HG03565 (cell line): ENCODE measurements at regions not wholly inside any gene's neighbourhood (a gene's known extent, or its start where the extent isn't known, plus 50 kb on each side); places are given as distances from the start of the nearest gene placed in this dataset.

ENCODE experiments used
- ATAC-seq: cut with Tn5 transposase; IDR thresholded peaks from one replicate; pipeline ENCODE4 v1.9.1; 2021; ENCODE audit warnings: mild to moderate bottlenecking, moderate library complexity; ENCODE audit not compliant: unreplicated experiment

DNA sequence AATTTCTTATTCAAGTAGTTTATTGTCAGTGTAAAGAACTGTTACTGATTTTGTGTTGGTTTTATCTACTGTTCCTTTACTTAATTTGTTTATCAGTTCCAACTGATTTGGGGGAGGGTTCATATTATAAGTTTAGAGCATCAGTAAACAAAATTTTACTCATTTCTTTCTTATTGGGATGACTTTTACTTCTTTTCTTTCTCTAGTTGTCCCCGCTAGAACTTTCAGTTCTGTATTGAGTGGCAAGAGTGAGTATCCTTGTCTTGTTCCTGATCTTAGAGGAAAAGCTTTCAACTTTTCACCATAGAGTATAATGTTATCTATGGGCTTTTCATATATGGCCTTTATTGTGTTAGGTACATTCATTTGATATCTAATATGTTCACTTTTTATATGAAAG, 584.1 kb downstream of the LRFN5 start:
- no peak for ATAC-seq

DNA sequence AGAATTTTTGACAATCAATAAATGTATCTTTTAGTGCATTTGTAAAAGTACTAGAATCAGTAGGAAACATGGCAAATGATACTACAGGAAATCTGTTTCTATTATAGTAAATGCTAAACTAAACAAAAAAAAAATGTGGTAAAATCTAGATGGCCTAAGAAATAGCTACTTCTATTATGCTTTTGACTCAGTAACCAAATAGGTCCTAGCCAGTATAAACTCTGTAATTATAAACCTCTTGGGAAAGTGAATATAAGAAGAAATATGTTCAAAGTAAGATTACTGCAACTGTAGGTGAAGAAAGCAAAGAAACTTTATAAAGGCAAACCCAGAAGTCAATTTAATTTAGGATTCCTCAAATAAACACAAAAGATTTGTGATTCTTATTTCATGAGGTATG, 581.2 kb downstream of the LRFN5 start:
- ATAC-seq = no peak

GRCh38 chr14:42185718-42186117, 579.0 kb downstream of the LRFN5 start:
- no peak for ATAC-seq

GRCh38 chr14:42174357-42174756, 567.7 kb downstream of the LRFN5 start:
- ATAC-seq = no peak

DNA sequence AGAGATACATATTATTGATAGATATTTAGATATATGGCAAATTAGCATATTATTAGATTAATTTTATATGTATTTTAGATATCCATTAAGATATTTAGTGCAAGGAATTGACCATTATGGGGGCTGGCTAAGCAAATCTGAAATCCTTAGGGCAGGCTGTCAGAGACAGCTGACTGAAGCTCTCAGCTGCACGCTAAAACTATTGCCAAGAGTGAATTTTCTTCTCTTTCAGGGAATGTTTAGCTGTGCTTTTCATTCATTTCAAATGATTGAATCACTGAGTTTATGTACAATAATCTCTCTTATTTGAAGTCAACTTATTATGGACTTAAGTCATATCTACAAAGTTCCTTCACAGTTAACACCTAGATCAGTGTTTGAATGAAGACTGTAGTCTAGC, 566.5 kb downstream of the LRFN5 start:
- ATAC-seq = no peak

DNA sequence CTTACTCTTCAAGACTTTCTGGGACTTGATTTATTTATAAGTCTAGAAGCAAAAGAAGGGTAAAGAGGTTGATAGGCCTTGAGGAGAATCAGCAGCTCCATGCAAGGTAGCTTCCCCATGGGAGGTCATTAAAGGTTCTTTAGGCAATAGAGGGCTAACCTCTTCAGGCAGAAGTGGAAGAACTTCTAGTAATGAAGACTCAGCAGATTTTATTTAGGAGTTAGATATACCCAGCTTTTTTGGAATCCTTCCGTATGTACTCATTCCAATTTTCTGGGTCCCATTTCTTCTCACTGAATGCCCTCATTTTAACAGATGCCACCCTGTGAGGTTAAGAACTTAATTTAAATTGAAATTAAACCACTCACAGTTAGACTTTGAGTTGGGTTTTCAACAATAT, 565.6 kb downstream of the LRFN5 start:
- no peak for ATAC-seq

DNA sequence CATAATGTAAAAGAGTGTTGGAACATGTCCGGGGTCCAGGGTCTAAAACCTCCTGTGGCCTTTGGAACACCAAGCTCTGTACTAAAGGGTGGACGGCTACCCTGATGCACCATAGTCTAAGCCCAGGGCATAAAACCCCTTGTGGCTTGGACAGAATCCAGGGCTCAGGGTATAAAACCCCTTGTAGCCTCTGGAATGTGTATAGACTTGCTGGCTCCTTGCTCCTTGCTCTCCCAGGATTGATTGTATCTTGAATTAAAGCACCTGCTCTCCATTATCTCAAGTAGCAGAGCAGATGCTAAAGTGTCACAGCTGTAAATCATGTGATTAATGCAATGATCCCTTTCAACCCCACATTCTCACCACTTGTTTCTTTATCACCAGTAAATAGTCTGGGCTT, 556.5 kb downstream of the LRFN5 start:
- ATAC-seq = no peak

DNA sequence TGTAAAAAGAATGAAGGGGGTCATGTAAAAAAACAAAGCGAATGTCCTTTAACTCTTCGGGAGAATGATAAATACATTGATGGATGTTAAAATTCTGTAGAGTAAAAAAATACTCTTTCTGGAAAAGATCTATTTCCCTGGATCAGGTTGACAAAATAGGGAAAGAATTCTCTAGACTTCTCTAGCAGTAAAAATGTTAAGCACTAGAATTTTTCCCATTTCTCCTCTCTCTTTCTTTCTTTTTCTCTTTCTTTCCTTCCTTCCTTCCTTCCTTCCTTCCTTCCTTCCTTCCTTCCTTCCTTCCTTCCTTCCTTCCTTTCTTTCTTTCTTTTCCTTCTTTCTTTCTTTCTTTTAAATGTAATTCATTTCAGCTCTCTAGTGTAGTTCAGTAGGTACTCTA, 552.5 kb downstream of the LRFN5 start:
- ATAC-seq = no peak

GRCh38 chr14:42149609-42150261, 543.1 kb downstream of the LRFN5 start:
- peak; percentile 96 for ATAC-seq

GRCh38 chr14:42145766-42146165, 539.1 kb downstream of the LRFN5 start:
- no peak for ATAC-seq

DNA sequence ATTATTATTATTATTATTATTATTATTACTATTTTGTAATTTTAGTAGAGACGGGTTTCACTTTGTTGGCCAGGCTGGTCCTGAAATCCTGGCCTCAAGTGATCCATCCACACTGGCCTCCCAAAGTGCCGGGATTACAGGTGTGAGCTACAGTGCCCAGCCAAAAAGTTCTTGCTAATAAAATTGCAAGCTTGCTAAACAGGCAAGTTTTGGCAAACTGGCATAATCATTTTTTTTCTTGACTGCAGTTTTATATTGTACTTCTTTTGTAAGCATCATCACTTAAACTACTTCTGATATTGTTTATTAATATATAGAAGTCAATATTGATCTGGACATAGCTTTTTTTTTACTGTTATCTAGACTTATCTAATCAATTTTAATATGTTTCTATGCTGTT, 536.4 kb downstream of the LRFN5 start:
- no peak for ATAC-seq

DNA sequence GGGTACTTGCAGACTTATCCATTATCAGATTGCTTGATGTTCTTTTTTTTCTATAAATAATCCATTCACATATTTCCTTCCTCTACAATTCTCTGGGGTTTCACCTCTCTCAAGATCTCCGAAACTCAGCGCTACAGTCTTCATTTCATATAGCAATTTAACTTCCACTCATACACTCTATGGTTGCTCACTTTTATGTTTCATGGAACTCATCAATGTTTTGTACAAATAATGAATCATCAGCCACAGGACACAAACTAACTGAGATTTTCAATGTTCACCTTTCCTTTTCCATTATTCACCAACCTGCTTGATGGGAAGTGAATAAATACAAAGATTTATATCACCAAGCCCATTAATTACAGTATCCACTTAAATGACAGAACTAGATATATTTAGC, 534.7 kb downstream of the LRFN5 start:
- ATAC-seq = no peak

GRCh38 chr14:42140831-42141279, 534.2 kb downstream of the LRFN5 start:
- ATAC-seq = no peak

DNA sequence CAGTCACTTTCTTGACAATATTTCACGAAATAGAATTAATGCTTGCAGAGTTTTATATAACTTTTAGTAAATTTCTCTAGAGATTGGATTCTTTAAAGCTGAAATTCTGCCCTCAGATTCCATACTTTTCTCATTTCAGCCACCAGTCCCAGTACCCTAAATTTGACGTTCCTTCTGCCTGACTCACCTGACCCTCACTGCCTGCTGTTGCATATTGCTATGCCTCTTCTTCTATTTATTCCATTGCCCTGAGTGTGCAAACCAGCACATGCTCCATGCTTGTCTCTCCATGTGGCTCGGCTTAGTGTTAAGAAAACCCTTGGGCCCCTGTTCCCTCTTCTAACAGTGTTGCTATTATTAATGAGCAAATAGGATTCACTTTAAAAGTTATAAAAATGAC, 533.3 kb downstream of the LRFN5 start:
- no peak for ATAC-seq

GRCh38 chr14:42138406-42138805, 531.7 kb downstream of the LRFN5 start:
- ATAC-seq = no peak

DNA sequence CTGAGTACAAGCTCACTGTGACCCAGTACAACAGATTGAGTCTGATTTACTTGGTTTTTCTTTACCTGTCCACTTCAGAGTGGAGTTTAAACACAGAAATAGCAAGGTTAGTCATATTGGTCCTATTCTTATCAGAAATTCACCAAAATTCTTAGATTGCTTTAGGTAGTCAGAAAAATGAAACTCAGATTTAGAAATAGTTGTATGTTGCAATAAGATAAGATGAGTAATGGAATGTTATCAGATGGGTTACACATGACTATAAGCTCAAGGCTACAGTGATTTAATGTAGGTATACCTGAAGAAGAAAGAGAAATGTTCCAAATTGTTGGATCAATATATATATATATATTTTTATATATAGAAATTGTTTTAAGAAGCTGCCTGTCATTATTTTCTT, 524.1 kb downstream of the LRFN5 start:
- no peak for ATAC-seq

GRCh38 chr14:42123526-42123925, 516.9 kb downstream of the LRFN5 start:
- ATAC-seq = no peak

DNA sequence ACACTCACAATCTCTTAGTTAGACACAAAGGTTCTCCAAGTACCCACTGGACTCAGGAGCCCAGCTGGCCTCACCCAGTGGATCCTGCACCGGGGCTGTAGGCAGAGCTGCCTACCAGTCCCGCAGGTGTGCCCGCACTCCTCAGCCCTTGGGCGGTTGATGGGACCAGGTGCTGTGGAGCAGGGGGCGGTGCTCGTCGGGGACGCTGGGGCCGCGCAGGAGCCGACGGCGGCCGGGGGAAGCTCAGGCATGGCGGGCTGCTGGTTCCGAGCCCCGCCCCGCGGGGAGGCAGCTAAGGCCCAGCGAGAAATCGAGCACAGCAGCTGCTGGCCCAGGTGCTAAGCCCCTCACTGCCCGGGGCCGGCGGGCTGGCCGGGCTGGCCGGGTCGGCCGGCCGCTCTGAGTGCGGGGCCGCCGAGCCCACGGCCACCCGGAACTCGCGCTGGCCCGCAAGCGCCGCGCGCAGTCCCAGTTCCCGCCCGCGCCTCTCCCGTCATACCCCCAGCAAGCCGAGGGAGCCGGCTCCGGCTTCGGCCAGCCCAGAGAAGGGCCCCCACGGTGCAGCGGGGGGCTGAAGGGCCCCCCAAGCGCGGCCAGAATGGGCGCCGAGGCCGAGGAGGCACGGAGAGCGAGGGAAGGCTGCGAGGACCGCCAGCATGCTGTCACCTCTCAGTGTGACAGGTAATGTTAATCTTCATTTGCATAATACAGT, 506.8 kb downstream of the LRFN5 start:
- no peak for ATAC-seq

DNA sequence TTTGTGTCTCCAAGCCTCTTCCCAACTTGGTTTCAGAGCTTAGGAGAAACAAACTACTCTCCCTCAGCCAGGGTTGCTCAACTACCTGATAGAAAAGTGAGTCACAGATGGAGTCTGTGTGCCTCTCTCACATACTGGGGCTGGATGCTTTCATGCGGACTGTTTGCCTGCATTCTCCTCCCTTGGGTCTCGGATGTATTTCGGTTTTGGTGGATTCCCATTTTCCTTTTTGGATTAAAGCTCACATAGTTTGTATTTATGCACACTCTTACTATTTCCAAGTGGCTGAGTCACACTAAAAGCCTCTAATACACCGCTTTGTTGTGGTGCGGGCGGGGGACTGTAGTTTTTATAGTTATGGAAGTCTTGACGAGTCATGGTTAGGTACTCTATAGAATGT, 505.4 kb downstream of the LRFN5 start:
- no peak for ATAC-seq

- no peak for ATAC-seq
Observed at GRCh38 chr14:42111355-42111754, 504.7 kb downstream of the LRFN5 start.

DNA sequence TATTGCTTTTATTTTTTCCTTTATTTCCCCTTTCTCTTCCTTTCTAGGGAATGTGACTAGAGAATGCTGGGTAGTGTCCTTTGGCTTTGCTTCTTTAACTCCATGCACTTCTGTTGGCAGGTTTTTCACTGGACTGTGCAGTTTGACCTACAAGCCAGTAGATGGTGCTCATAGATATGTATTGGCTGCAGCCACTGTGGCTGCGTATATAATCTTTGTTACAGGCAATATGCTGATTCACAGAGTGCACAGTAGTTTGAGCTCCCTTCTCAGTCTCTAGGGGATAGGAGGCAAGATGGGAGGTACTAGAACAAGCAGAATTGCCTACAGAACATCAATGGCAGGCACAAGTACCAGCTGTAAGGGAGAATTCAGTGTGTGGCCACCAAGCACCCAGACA, 503.5 kb downstream of the LRFN5 start:
- peak; percentile 93 for ATAC-seq

DNA sequence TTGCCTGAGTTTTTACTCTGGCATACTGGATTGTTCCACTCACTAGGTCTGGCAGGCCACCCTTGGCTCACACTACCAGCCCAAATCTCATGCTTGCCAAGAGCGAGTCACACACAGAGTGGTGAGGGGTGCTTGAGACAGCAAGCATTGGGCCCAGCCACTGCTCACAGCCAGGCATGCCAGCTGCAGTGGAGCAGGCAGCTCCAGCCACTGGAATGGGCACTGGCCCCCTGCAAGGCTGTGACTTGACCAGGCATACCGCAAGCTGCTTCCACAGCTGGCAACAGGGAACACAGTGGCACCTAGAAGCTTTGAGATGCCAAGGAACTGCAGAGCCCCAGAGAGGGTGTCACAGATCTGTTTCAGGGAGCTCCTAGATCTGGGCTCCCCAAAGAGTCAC, 488.5 kb downstream of the LRFN5 start:
- no peak for ATAC-seq

DNA sequence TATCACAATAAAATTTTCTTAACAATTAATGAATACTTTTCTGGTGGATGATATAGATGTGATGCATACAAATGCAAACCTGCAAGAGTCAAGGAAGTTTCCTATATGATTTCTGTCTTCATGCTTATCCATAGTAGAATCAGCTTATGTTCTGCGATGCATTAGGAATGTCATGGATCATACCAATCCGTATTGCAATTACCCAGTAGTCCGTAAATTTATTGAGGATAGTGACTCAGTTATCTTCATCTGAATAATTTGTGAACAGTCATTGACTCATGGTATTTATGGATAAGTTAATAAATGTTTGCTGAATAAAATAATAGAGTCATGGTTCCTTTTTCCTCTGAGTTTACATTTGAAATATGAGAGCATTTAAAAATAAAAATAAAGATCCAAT, 483.4 kb downstream of the LRFN5 start:
- ATAC-seq = no peak
